IMR-90 (cell line): ENCODE measurements at regions not wholly inside any gene's neighbourhood (a gene's known extent, or its start where the extent isn't known, plus 50 kb on each side); places are given as distances from the start of the nearest gene placed in this dataset.

Experiments used
- ATAC-seq: fragments of 200-7000 bp; cut with Tn5 transposase; 2 replicates; pipeline ENCODE4 v1.9.1; 2020; ENCODE audit warnings: low read depth, mild to moderate bottlenecking, moderate library complexity
- BruUV-seq: library from RNA; stranded (reverse); fragments of 400-500 nt; replicated peaks from 2 replicates; lab custom pipeline; 2021; lab: Mats Ljungman, UMichigan
- CTCF ChIA-PET: fragments of 300-600 bp; formaldehyde crosslinking; extraction: SDS; loops from one replicate; lab custom pipeline; 2021; ENCODE audit warnings: antibody characterized with exemption; lab: Yijun Ruan, JAX
- POLR2A ChIA-PET: fragments of 300-600 bp; sonication (Branson Sonifier 250); formaldehyde crosslinking; loops from one replicate; lab custom pipeline; 2022; ENCODE audit warnings: antibody characterized with exemption; ENCODE audit not compliant: unreplicated experiment; lab: Charles Lee
- DNase-seq: peaks from one replicate; pipeline ENCODE4 v3.0.0; 2013
- H2AFZ ChIP-seq: replicated peaks from 2 replicates; pipeline ENCODE3; 2013; ENCODE audit warnings: low read length, mild to moderate bottlenecking; ENCODE audit not compliant: poor library complexity
- H2AK5ac ChIP-seq: 2 replicates; pipeline ENCODE4 v1.6.1; 2013; ENCODE audit warnings: low read depth, low read length, inconsistent platforms
- H2AK9ac ChIP-seq: replicated peaks from 2 replicates; pipeline ENCODE3; 2013; ENCODE audit warnings: mild to moderate bottlenecking, low read depth, low read length, moderate library complexity; ENCODE audit not compliant: poor library complexity
- H2BK120ac ChIP-seq: 2 replicates; pipeline ENCODE4 v1.6.1; 2013; ENCODE audit warnings: low read depth, low read length, inconsistent platforms
- H2BK15ac ChIP-seq: 3 replicates; pipeline ENCODE4 v1.6.1; 2013; ENCODE audit warnings: low read depth, low read length, inconsistent platforms
- H2BK20ac ChIP-seq: 2 replicates; pipeline ENCODE4 v1.6.1; 2013; ENCODE audit warnings: low read depth, mild to moderate bottlenecking, inconsistent platforms, low read length, moderate library complexity
- H2BK5ac ChIP-seq: 2 replicates; pipeline ENCODE4 v1.6.1; 2013; ENCODE audit warnings: mild to moderate bottlenecking, low read depth, low read length, inconsistent platforms; ENCODE audit not compliant: poor library complexity, severe bottlenecking
- H3K14ac ChIP-seq: replicated peaks from 2 replicates; pipeline ENCODE4 v1.6.1; 2013; ENCODE audit warnings: low read depth, low read length, inconsistent platforms
- H3K18ac ChIP-seq: 2 replicates; pipeline ENCODE4 v1.6.1; 2013; ENCODE audit warnings: low read depth, low read length, control low read depth
- H3K23ac ChIP-seq: 2 replicates; pipeline ENCODE4 v1.6.1; 2013; ENCODE audit warnings: low read depth, low read length, inconsistent platforms
- H3K27ac ChIP-seq: 2 replicates; pipeline ENCODE4 v1.5.1; 2013; ENCODE audit warnings: mild to moderate bottlenecking, control low read depth, low read length; ENCODE audit not compliant: insufficient read depth
- H3K27me3 ChIP-seq: 2 replicates; pipeline ENCODE4 v1.6.1; 2013; ENCODE audit warnings: low read length; ENCODE audit not compliant: control insufficient read depth, insufficient read depth
- H3K36me3 ChIP-seq: 2 replicates; pipeline ENCODE4 v1.6.1; 2013; ENCODE audit warnings: low read length, mixed read lengths; ENCODE audit not compliant: control insufficient read depth, insufficient read depth
- H3K4ac ChIP-seq: 2 replicates; pipeline ENCODE4 v1.6.1; 2013; ENCODE audit warnings: low read depth, low read length, inconsistent platforms
- H3K4me1 ChIP-seq: 2 replicates; pipeline ENCODE4 v1.6.1; 2013; ENCODE audit warnings: low read length, mixed read lengths; ENCODE audit not compliant: control insufficient read depth, insufficient read depth
- H3K4me2 ChIP-seq: 2 replicates; pipeline ENCODE4 v1.6.1; 2013; ENCODE audit warnings: low read depth, mild to moderate bottlenecking, control low read depth, low read length, moderate library complexity
- H3K4me3 ChIP-seq: 2 replicates; pipeline ENCODE4 v1.5.1; 2013; ENCODE audit warnings: low read depth, mild to moderate bottlenecking, control low read depth, low read length, moderate library complexity; ENCODE audit not compliant: insufficient read depth
- H3K56ac ChIP-seq: 2 replicates; pipeline ENCODE4 v1.6.1; 2013; ENCODE audit warnings: low read length, inconsistent platforms; ENCODE audit not compliant: insufficient read depth; ENCODE audit errors: extremely low read depth
- H3K79me1 ChIP-seq, 2 experiments: 2 replicates each; pipeline ENCODE4 v1.6.1; 2013; ENCODE audit warnings: low read length in 2 of 2, inconsistent platforms in 1 of 2, low read depth in 1 of 2
- H3K9ac ChIP-seq: 2 replicates; pipeline ENCODE4 v1.6.1; 2013; ENCODE audit warnings: low read depth, low read length, control low read depth
- H3K9me1 ChIP-seq: 2 replicates; pipeline ENCODE4 v1.6.1; 2013; ENCODE audit warnings: low read length, inconsistent platforms; ENCODE audit not compliant: insufficient read depth
- H3K9me3 ChIP-seq: 2 replicates; pipeline ENCODE4 v1.6.1; 2013; ENCODE audit warnings: low read length; ENCODE audit not compliant: control insufficient read depth, insufficient read depth
- H4K20me1 ChIP-seq: 2 replicates; pipeline ENCODE4 v1.6.1; 2013; ENCODE audit warnings: low read length, inconsistent platforms; ENCODE audit not compliant: insufficient read depth
- H4K5ac ChIP-seq: 2 replicates; pipeline ENCODE4 v1.6.1; 2013; ENCODE audit warnings: mild to moderate bottlenecking, low read depth, low read length, control low read depth
- H4K8ac ChIP-seq, 2 experiments: 2 replicates each; pipeline ENCODE4 v1.6.1; 2013; ENCODE audit warnings: low read depth in 2 of 2, low read length in 2 of 2, control low read depth in 1 of 2, inconsistent platforms in 1 of 2
- H4K91ac ChIP-seq: 2 replicates; pipeline ENCODE4 v1.6.1; 2013; ENCODE audit warnings: low read depth, low read length, inconsistent platforms; ENCODE audit not compliant: insufficient read depth
- CEBPB ChIP-seq: IDR thresholded peaks from 2 replicates; pipeline ENCODE4 v1.6.1; 2012; ENCODE audit warnings: low read depth, low read length, improper control_type of control experiment
- NFE2L2 ChIP-seq: fragments of 150-350 bp; IDR thresholded peaks from 2 replicates; pipeline ENCODE4 v1.6.1; 2016; ENCODE audit warnings: low read depth, mild to moderate bottlenecking, low read length
- RFX5 ChIP-seq: IDR thresholded peaks from 2 replicates; pipeline ENCODE4 v1.8.0; 2012; ENCODE audit warnings: low read depth, mild to moderate bottlenecking, low read length, moderate library complexity
- SMC3 ChIP-seq: fragments of 150-350 bp; IDR thresholded peaks from 2 replicates; pipeline ENCODE4 v1.6.1; 2016; ENCODE audit warnings: low read depth, mild to moderate bottlenecking, antibody characterized with exemption, low read length, moderate library complexity
- WGBS, 2 experiments: methylation state at CpG; one replicate each; pipeline versions ENCODE4 v1.1.5 to v1.1.7; 2013; ENCODE audit warnings: missing lambda C conversion rate in 2 of 2; ENCODE audit not compliant: insufficient read length in 1 of 2; ENCODE audit errors: extremely low coverage in 2 of 2; 5-methylcytosine and 5-hydroxymethylcytosine counted together
- dilution Hi-C: fragments of 300-500 bp; cut with HindIII; formaldehyde crosslinking; loops from one replicate; pipeline ENCODE4 v1.14.3; 2018; ENCODE audit warnings: low sequenced_read_pairs; ENCODE audit not compliant: unreplicated experiment
- in situ Hi-C: fragments of 300-500 bp; cut with MboI; formaldehyde crosslinking; loops from 3 replicates; pipeline ENCODE4 v1.14.3; 2019; ENCODE audit warnings: low sequenced_read_pairs, inconsistent platforms, mixed read lengths
- intact Hi-C: fragments of 100-400 bp; cut with micrococcal nuclease; formaldehyde crosslinking; loops from 2 replicates; pipeline ENCODE4 v1.10.0; 2022

DNA sequence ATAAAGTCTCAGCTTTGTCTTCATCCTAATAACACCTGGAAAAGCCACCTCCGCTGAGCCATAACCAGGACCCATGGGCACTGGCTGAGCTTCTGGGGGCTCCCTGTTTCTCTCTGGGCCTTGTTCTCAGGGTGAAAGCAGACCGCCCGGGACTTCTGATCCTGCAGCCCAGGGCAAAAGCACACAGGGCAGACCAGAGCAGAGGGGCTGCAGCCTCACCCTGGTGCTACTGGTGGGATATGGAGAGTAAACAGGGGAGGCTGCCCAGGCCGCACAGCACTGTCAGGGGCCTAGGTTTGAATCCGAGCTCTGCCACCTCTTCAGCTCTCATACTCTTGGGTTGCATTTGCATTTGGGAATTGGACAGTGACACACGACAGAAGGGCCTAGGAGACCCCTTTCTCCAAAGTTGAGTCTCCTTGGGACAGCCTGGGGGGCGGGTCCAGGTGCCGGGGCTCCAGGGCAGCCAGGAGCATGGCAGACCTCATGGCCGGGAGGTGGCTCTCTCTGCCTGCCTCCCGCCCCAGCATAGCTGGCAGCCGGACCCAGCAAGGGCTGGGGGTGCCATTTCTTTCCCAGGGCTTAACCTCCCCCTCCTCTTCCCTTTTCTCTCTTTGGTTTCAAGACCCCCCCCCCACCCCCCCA lies 164.9 kb downstream of the INHBB start:
- Histone ChIP-seq H3K27ac (no peak overlapping the region), H2BK5ac (no peak overlapping the region), H3K9me1 (no peaks in the 10 kb centered on the region), H3K9me3 (no peaks in the 10 kb centered on the region), H3K4me1 (no peaks in the 10 kb centered on the region), H2AK5ac (no peak overlapping the region), H2AK9ac (no peak overlapping the region), H2BK20ac (no peak overlapping the region), H3K9ac (no peak overlapping the region), H2BK120ac (no peak overlapping the region), H4K91ac (no peak overlapping the region), H3K36me3 (no peaks in the 10 kb centered on the region), H4K5ac (no peak overlapping the region), H3K27me3 (peaks cover 46% of the 10 kb centered on the region), H4K20me1 (no peaks in the 10 kb centered on the region), H2AFZ (no peak overlapping the region), H3K79me1 (no peaks in the 10 kb centered on the region), H3K18ac (no peak overlapping the region), H3K14ac (no peak overlapping the region), H4K8ac (no peak overlapping the region), H2BK15ac (no peak overlapping the region), H3K4me3 (no peak overlapping the region), H3K23ac (no peak overlapping the region), H3K4ac (no peak overlapping the region), H3K4me2 (no peak overlapping the region), H3K56ac (no peak overlapping the region)
- DNase-seq = no peak
- dilution Hi-C loops (no loop called here), in situ Hi-C loops (no loop called here), intact Hi-C loops (no loop called here)
- no TSS peak for BruUV-seq
- 90% methylated on average over 2 of the region's 11 CpGs; no CpG with 5 or more reads in 1 of the 2 experiments for WGBS, 2 experiments
- POLR2A ChIA-PET = no interaction called here
- CTCF ChIA-PET = no interaction called here
- TF ChIP-seq SMC3 (no peak), RFX5 (no peak), NFE2L2 (no peak), CEBPB (no peak)
- no peak for ATAC-seq
